Activated T-helper 17 cell treated with anti-CD3 and anti-CD28 coated beads, Interleukin-2, amount 50 U/mL, for 72 hours (primary cell): ENCODE measurements at regions not wholly inside any gene's neighbourhood (a gene's known extent, or its start where the extent isn't known, plus 50 kb on each side); places are given as distances from the start of the nearest gene placed in this dataset.
"Not testable (repeated sequence)": the region's sequence is repeated elsewhere in the genome, so short reads cannot be mapped to it uniquely, and the experiment has no call there.

Source experiments
- ATAC-seq: fragments of 150-1000 bp; cut with Tn5 transposase; replicated peaks from 2 replicates; pipeline ENCODE4 v1.10.0; 2021; ENCODE audit warnings: mild to moderate bottlenecking, moderate library complexity
- H3K27ac Mint-ChIP-seq: one replicate; pipeline ENCODE4 v1.8.0; 2022; ENCODE audit warnings: mixed read lengths
- H3K27me3 Mint-ChIP-seq: one replicate; pipeline ENCODE4 v1.8.0; 2022; ENCODE audit warnings: mixed read lengths
- H3K36me3 Mint-ChIP-seq: one replicate; pipeline ENCODE4 v1.8.0; 2022; ENCODE audit warnings: low read depth, mild to moderate bottlenecking, mixed read lengths
- H3K4me1 Mint-ChIP-seq: one replicate; pipeline ENCODE4 v1.8.0; 2022; ENCODE audit warnings: mixed read lengths
- H3K4me3 Mint-ChIP-seq: one replicate; pipeline ENCODE4 v1.8.0; 2022; ENCODE audit warnings: mild to moderate bottlenecking, mixed read lengths
- H3K9me3 Mint-ChIP-seq: one replicate; pipeline ENCODE4 v1.8.0; 2022; ENCODE audit warnings: mixed read lengths

- H3K4me3 Mint-ChIP-seq: no peak overlapping the region
- H3K9me3 Mint-ChIP-seq: no peaks in the 10 kb centered on the region
- H3K27me3 Mint-ChIP-seq: no peaks in the 10 kb centered on the region
- no peaks in the 10 kb centered on the region for H3K4me1 Mint-ChIP-seq
- H3K27ac Mint-ChIP-seq: no peak overlapping the region
- no peaks in the 10 kb centered on the region for H3K36me3 Mint-ChIP-seq
- no peak for ATAC-seq
These were observed 82.9 kb downstream of the LAS1L start for GRCh38 chrX:65451663-65452062.

GRCh38 chrX:65420154-65420553 lies 114.4 kb downstream of the LAS1L start:
- ATAC-seq: no peak
- no peaks in the 10 kb centered on the region for H3K36me3 Mint-ChIP-seq
- peaks cover 3% of the 10 kb centered on the region for H3K9me3 Mint-ChIP-seq
- H3K4me1 Mint-ChIP-seq: no peaks in the 10 kb centered on the region
- H3K27ac Mint-ChIP-seq: no peak overlapping the region
- H3K27me3 Mint-ChIP-seq: no peaks in the 10 kb centered on the region
- H3K4me3 Mint-ChIP-seq: no peak overlapping the region

GRCh38 chrX:65407662-65408061 lies 126.9 kb downstream of the LAS1L start:
- not testable (repeated sequence) for H3K9me3 Mint-ChIP-seq, ATAC-seq, H3K27ac Mint-ChIP-seq, H3K36me3 Mint-ChIP-seq, H3K4me3 Mint-ChIP-seq, H3K4me1 Mint-ChIP-seq
- peaks cover 27% of the 10 kb centered on the region for H3K27me3 Mint-ChIP-seq

- ATAC-seq: no peak
- Mint-ChIP-seq H3K4me1 (no peaks in the 10 kb centered on the region), H3K4me3 (peak overlapping the region; percentile 47), H3K27ac (no peak overlapping the region), H3K27me3 (peaks cover 27% of the 10 kb centered on the region), H3K9me3 (peaks cover 5% of the 10 kb centered on the region), H3K36me3 (peaks cover 9% of the 10 kb centered on the region)
These were observed 127.4 kb downstream of the LAS1L start for GRCh38 chrX:65407157-65407626.

GRCh38 chrX:65406532-65406931 lies 128.1 kb downstream of the LAS1L start:
- H3K9me3 Mint-ChIP-seq: peaks cover 5% of the 10 kb centered on the region
- no peak overlapping the region for H3K27ac Mint-ChIP-seq
- H3K36me3 Mint-ChIP-seq: peaks cover 9% of the 10 kb centered on the region
- H3K4me3 Mint-ChIP-seq: peak overlapping the region; percentile 47
- peak; percentile 16 for ATAC-seq
- H3K4me1 Mint-ChIP-seq: no peaks in the 10 kb centered on the region
- H3K27me3 Mint-ChIP-seq: peaks cover 27% of the 10 kb centered on the region

GRCh38 chrX:65392284-65392683 lies 142.3 kb downstream of the LAS1L start:
- Mint-ChIP-seq H3K4me3 (no peak overlapping the region), H3K9me3 (peaks cover 9% of the 10 kb centered on the region), H3K4me1 (no peaks in the 10 kb centered on the region), H3K36me3 (no peaks in the 10 kb centered on the region), H3K27ac (no peak overlapping the region), H3K27me3 (no peaks in the 10 kb centered on the region)
- ATAC-seq: no peak

- not testable (repeated sequence) for H3K27me3 Mint-ChIP-seq, H3K27ac Mint-ChIP-seq, ATAC-seq, H3K4me3 Mint-ChIP-seq, H3K4me1 Mint-ChIP-seq, H3K36me3 Mint-ChIP-seq, H3K9me3 Mint-ChIP-seq
These were observed 145.5 kb downstream of the LAS1L start for GRCh38 chrX:65389120-65389519.
